ENCODE measurements at regions not wholly inside any gene's neighbourhood (a gene's known extent, or its start where the extent isn't known, plus 50 kb on each side); places are given as distances from the start of the nearest gene placed in this dataset.

DNA sequence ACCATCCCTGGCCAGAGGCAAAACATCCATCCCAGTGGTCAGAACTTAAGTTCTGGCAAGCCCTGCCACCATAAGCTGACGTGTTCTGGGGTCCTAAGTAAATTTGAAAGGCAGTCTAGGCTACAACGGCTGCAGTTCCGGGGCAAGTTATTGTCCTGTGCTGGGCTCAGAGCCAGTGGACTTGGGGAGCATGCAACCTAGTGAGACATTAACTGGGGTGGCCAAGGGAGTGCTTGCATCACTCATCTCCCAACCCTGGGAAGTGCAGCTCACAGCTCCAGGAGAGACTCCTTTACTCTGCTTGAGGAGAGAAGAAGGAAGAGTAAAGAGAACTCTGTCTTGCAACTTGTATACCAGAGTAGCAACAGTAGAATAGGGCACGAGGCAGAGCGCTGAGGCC, 425.4 kb upstream of the PITX2 start:
- BruUV-seq (replicated peaks) = no TSS peak
- TF ChIP-seq EZH2phosphoT487 (IDR thresholded peaks at IDR 0.05; ENCODE audit: borderline replicate concordance, low read depth, low read length) (no peak), CTCF (conservative IDR thresholded peaks at IDR 0.05; ENCODE audit: low read length) (no peak)
- Histone ChIP-seq H4K20me1 (ENCODE audit: insufficient read depth, low read length) (no peaks in the 10 kb centered on the region), H3K4me1 (ENCODE audit: insufficient read depth, low read length, poor library complexity, severe bottlenecking) (no peaks in the 10 kb centered on the region), H3K79me2 (ENCODE audit: insufficient read depth, low read depth, low read length) (no peaks in the 10 kb centered on the region), H3K4me2 (ENCODE audit: low read length) (no peak overlapping the region), H2AFZ (ENCODE audit: low read length) (no peak overlapping the region), H3K36me3 (ENCODE audit: insufficient read depth, low read length) (no peaks in the 10 kb centered on the region), H3K4me3 (ENCODE audit: low read depth, low read length, poor library complexity, severe bottlenecking) (no peak overlapping the region), H3K9me2 (ENCODE audit: insufficient read depth, low read length) (0 out of 2 replicates have a peak, but pooled peaks cover 4% of the 10 kb centered on the region), H3K27ac (ENCODE audit: low read depth, low read length, poor library complexity, severe bottlenecking) (no peak overlapping the region), H3K9me3 (ENCODE audit: low read length) (no peaks in the 10 kb centered on the region)
- ChIA-PET CTCF (ENCODE audit: unreplicated experiment) (no interaction called here), POLR2A (no interaction called here)
- intact Hi-C loops (cut with micrococcal nuclease; ENCODE audit: unreplicated experiment) = no loop called here
- DNase-seq (ENCODE audit: low spot score) = no peak

DNA sequence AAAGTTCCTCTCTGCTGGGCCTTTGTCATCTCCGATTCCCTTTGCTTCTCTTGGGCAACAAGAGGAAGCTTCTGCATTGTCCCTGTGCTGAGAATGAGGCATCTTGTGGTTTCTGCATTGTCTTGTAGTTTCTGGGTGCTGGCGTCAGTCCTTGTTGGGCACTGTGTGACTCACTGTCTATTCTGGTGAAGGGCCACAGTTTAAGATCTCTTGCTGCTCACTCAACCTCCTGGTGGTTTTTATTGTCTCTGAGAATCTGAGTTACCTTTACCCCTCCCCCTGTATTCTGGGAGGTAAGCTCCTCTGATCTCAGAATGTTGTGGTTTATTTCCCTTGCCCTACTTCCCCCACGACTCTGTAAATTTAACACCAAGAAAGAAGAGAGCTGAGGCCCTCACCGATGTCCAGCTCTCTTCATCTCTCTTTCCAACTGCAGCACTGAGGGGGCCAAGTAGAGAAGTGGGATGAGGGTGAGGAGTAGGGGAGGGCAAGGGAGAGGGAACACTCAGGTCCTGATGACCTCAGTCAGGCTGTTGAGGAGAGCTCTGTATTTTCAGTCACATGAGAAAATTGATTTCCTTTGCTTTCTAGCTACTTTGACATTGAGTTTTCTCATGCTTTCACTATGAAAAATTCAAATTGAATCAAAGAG, 441.6 kb upstream of the PITX2 start:
- no peak for DNase-seq (ENCODE audit: low spot score)
- ChIA-PET POLR2A (no interaction called here), CTCF (ENCODE audit: unreplicated experiment) (interaction anchor here (0.6 kb wide), 1 partner anchor 1874 kb away, joined by 3 read pairs; no protein-coding TSS in a partner anchor)
- Histone ChIP-seq H3K4me1 (ENCODE audit: insufficient read depth, low read length, poor library complexity, severe bottlenecking) (no peaks in the 10 kb centered on the region), H2AFZ (ENCODE audit: low read length) (no peak overlapping the region), H3K9me2 (ENCODE audit: insufficient read depth, low read length) (no peaks in the 10 kb centered on the region), H3K4me3 (ENCODE audit: low read depth, low read length, poor library complexity, severe bottlenecking) (no peak overlapping the region), H3K4me2 (ENCODE audit: low read length) (no peak overlapping the region), H4K20me1 (ENCODE audit: insufficient read depth, low read length) (no peaks in the 10 kb centered on the region), H3K9me3 (ENCODE audit: low read length) (no peaks in the 10 kb centered on the region), H3K79me2 (ENCODE audit: insufficient read depth, low read depth, low read length) (no peaks in the 10 kb centered on the region), H3K36me3 (ENCODE audit: insufficient read depth, low read length) (no peaks in the 10 kb centered on the region), H3K27ac (ENCODE audit: low read depth, low read length, poor library complexity, severe bottlenecking) (no peak overlapping the region)
- no peak for TF ChIP-seq CTCF (conservative IDR thresholded peaks at IDR 0.05; ENCODE audit: low read length)
- TF ChIP-seq EZH2phosphoT487 (IDR thresholded peaks at IDR 0.05; ENCODE audit: borderline replicate concordance, low read depth, low read length) = no peak
- intact Hi-C loops (cut with micrococcal nuclease; ENCODE audit: unreplicated experiment) = no loop called here
- BruUV-seq (replicated peaks) = no TSS peak

DNA sequence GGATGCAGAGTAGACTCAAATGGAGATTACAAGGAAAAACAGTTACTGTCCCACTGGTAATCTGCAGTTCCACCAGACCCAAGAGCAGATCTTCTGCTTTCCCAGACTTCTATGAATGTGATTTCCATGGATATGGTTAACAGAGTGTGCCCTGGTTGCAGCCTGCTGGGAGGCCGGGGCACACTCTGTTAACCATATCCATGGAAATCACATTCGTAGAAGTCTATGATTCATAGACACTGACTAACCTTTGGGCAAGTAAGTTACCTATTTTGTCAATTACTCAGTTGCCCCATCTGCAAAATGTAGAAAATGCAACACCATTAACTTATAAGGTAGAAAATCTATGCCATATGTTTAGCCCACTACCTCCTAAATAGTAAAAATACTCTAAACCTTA, 443.1 kb upstream of the PITX2 start:
- DNase-seq (ENCODE audit: low spot score) = no peak
- Histone ChIP-seq H3K36me3 (ENCODE audit: insufficient read depth, low read length) (no peaks in the 10 kb centered on the region), H3K9me3 (ENCODE audit: low read length) (no peaks in the 10 kb centered on the region), H3K4me1 (ENCODE audit: insufficient read depth, low read length, poor library complexity, severe bottlenecking) (no peaks in the 10 kb centered on the region), H3K4me3 (ENCODE audit: low read depth, low read length, poor library complexity, severe bottlenecking) (no peak overlapping the region), H3K9me2 (ENCODE audit: insufficient read depth, low read length) (no peaks in the 10 kb centered on the region), H3K4me2 (ENCODE audit: low read length) (no peak overlapping the region), H3K27ac (ENCODE audit: low read depth, low read length, poor library complexity, severe bottlenecking) (no peak overlapping the region), H2AFZ (ENCODE audit: low read length) (no peak overlapping the region), H3K79me2 (ENCODE audit: insufficient read depth, low read depth, low read length) (no peaks in the 10 kb centered on the region), H4K20me1 (ENCODE audit: insufficient read depth, low read length) (no peaks in the 10 kb centered on the region)
- no TSS peak for BruUV-seq (replicated peaks)
- CTCF ChIA-PET (ENCODE audit: unreplicated experiment) = no interaction called here
- POLR2A ChIA-PET = interaction anchor here (0.7 kb wide), 1 partner anchor 1628 kb away, joined by 3 read pairs; no protein-coding TSS in a partner anchor
- intact Hi-C loops (cut with micrococcal nuclease; ENCODE audit: unreplicated experiment) = no loop called here
- TF ChIP-seq EZH2phosphoT487 (IDR thresholded peaks at IDR 0.05; ENCODE audit: borderline replicate concordance, low read depth, low read length) (no peak), CTCF (conservative IDR thresholded peaks at IDR 0.05; ENCODE audit: low read length) (no peak)

Measured in OCI-LY7 (cell line).